ENCODE measurements at regions not wholly inside any gene's neighbourhood (a gene's known extent, or its start where the extent isn't known, plus 50 kb on each side); places are given as distances from the start of the nearest gene placed in this dataset.

- no peak for DNase-seq (ENCODE audit: low spot score)
- WGBS (ENCODE audit: low lambda C conversion rate, missing lambda C conversion rate), result 25% methylated on average over 1 of the region's 1 CpG
- Histone ChIP-seq H3K9me2 (replicated peaks; ENCODE audit: insufficient read depth) (no peaks in the 10 kb centered on the region), H3K36me3 (replicated peaks; ENCODE audit: insufficient read depth, low read depth) (no peaks in the 10 kb centered on the region), H2AFZ (no peak overlapping the region), H3K79me2 (no peaks in the 10 kb centered on the region), H3K9me3 (ENCODE audit: low read depth) (no peaks in the 10 kb centered on the region), H4K20me1 (ENCODE audit: insufficient read depth, poor library complexity, severe bottlenecking) (no peaks in the 10 kb centered on the region), H3K4me3 (no peak overlapping the region), H3K27ac (no peak overlapping the region), H3K4me2 (no peak overlapping the region), H3K27me3 (peaks cover 42% of the 10 kb centered on the region), H3K4me1 (ENCODE audit: insufficient read depth) (no peaks in the 10 kb centered on the region)
- TF ChIP-seq EZH2phosphoT487 (IDR thresholded peaks at IDR 0.05; ENCODE audit: low read depth, severe bottlenecking, unreplicated experiment) (no peak), EZH2 (IDR thresholded peaks at IDR 0.05; ENCODE audit: borderline replicate concordance) (no peak)
- TF ChIP-seq, protein P1, sequence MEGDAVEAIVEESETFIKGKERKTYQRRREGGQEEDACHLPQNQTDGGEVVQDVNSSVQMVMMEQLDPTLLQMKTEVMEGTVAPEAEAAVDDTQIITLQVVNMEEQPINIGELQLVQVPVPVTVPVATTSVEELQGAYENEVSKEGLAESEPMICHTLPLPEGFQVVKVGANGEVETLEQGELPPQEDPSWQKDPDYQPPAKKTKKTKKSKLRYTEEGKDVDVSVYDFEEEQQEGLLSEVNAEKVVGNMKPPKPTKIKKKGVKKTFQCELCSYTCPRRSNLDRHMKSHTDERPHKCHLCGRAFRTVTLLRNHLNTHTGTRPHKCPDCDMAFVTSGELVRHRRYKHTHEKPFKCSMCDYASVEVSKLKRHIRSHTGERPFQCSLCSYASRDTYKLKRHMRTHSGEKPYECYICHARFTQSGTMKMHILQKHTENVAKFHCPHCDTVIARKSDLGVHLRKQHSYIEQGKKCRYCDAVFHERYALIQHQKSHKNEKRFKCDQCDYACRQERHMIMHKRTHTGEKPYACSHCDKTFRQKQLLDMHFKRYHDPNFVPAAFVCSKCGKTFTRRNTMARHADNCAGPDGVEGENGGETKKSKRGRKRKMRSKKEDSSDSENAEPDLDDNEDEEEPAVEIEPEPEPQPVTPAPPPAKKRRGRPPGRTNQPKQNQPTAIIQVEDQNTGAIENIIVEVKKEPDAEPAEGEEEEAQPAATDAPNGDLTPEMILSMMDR (IDR thresholded peaks at IDR 0.05; ENCODE audit: poor library complexity), result peak; percentile 33
These were observed 195.5 kb upstream of the PDE10A start for GRCh38 chr6:165858586-165858985.

DNA sequence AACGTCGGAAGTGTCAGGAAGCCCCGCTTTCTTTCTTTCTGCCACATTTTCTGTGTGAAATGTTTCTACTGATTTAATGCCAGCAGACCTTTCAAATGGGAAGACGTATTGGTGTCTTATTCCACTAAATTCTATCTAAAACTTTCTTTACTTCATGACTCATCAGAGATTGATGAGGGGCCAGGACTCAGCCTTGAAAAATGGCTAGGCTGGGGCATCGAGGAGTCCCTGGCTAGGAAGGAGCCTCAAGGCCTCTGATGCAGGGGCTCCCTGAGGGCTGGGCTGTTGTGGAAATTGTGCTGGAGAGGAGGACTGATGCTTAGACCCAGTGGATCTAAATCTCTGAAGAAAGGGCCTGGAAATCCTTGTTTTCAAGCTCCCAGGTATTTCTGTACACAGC, 192.8 kb upstream of the PDE10A start:
- Histone ChIP-seq H3K27me3 (peaks cover 64% of the 10 kb centered on the region), H3K4me2 (no peak overlapping the region), H3K4me1 (ENCODE audit: insufficient read depth) (no peaks in the 10 kb centered on the region), H2AFZ (no peak overlapping the region), H3K9me2 (replicated peaks; ENCODE audit: insufficient read depth) (no peaks in the 10 kb centered on the region), H3K4me3 (no peak overlapping the region), H3K9me3 (ENCODE audit: low read depth) (no peaks in the 10 kb centered on the region), H3K36me3 (replicated peaks; ENCODE audit: insufficient read depth, low read depth) (no peaks in the 10 kb centered on the region), H3K27ac (no peak overlapping the region), H3K79me2 (no peaks in the 10 kb centered on the region), H4K20me1 (ENCODE audit: insufficient read depth, poor library complexity, severe bottlenecking) (no peaks in the 10 kb centered on the region)
- 96% methylated on average over 5 of the region's 5 CpGs for WGBS (ENCODE audit: low lambda C conversion rate, missing lambda C conversion rate)
- no peak for DNase-seq (ENCODE audit: low spot score)
- TF ChIP-seq EZH2phosphoT487 (IDR thresholded peaks at IDR 0.05; ENCODE audit: low read depth, severe bottlenecking, unreplicated experiment), result no peak
- TF ChIP-seq EZH2 (IDR thresholded peaks at IDR 0.05; ENCODE audit: borderline replicate concordance), result no peak
- TF ChIP-seq, protein P1 (IDR thresholded peaks at IDR 0.05; ENCODE audit: poor library complexity), result no peak

- no peaks in the 10 kb centered on the region for H3K79me2 ChIP-seq
- no peaks in the 10 kb centered on the region for H3K4me1 ChIP-seq (ENCODE audit: insufficient read depth)
- H3K9me2 ChIP-seq (replicated peaks; ENCODE audit: insufficient read depth), result no peaks in the 10 kb centered on the region
- peak overlapping the region; percentile 63 for H3K4me2 ChIP-seq
- no peaks in the 10 kb centered on the region for H4K20me1 ChIP-seq (ENCODE audit: insufficient read depth, poor library complexity, severe bottlenecking)
- H2AFZ ChIP-seq, result no peak overlapping the region
- 83% methylated on average over 22 of the region's 31 CpGs for WGBS (ENCODE audit: low lambda C conversion rate, missing lambda C conversion rate)
- TF ChIP-seq EZH2 (IDR thresholded peaks at IDR 0.05; ENCODE audit: borderline replicate concordance) (no peak), EZH2phosphoT487 (IDR thresholded peaks at IDR 0.05; ENCODE audit: low read depth, severe bottlenecking, unreplicated experiment) (no peak)
- TF ChIP-seq, protein P1 (IDR thresholded peaks at IDR 0.05; ENCODE audit: poor library complexity), result no peak
- H3K27ac ChIP-seq, result no peak overlapping the region
- peaks cover 64% of the 10 kb centered on the region for H3K27me3 ChIP-seq
- no peak for DNase-seq (ENCODE audit: low spot score)
- no peaks in the 10 kb centered on the region for H3K36me3 ChIP-seq (replicated peaks; ENCODE audit: insufficient read depth, low read depth)
- no peaks in the 10 kb centered on the region for H3K9me3 ChIP-seq (ENCODE audit: low read depth)
- no peak overlapping the region for H3K4me3 ChIP-seq
These were observed 192.0 kb upstream of the PDE10A start for GRCh38 chr6:165854863-165855593.

Measured in hepatocyte (in vitro differentiated cells).